ENCODE measurements at regions not wholly inside any gene's neighbourhood (a gene's known extent, or its start where the extent isn't known, plus 50 kb on each side); places are given as distances from the start of the nearest gene placed in this dataset.
A peak's percentile ranks its signal among the peaks of the same experiment; 100 is the strongest.

DNA sequence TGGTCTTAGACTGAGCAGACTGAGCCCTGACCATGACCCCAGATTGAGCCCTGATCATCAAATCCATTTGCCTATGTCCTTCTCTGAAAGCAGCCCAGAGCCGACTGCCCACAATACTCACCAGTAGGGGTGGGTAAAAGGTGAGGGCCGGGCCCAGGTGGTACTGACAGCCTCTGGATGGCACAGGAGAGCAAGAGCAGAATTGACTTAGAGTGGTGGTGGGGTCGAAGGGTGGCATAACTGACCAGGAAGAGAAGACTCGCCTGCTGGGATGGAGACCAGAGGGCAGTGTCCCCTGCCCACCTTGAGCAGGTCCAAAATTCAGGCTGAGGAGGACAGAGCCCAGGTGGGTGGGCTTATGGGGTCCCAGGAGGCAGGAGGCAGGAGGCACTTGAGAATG is 161.3 kb upstream of the POU3F1 start:
- Histone ChIP-seq H2AFZ (replicated peaks) (no peak overlapping the region), H3K27me3 (no peaks in the 10 kb centered on the region), H3F3A (ENCODE audit: low read depth) (no peaks in the 10 kb centered on the region), H3K4me1 (no peaks in the 10 kb centered on the region), H3K36me3 (no peaks in the 10 kb centered on the region), H3K9me3 (ENCODE audit: low read depth) (no peaks in the 10 kb centered on the region), H3K9ac (no peak overlapping the region), H3K27ac (no peak overlapping the region), H4K20me1 (ENCODE audit: low read depth) (no peaks in the 10 kb centered on the region), H3K4me2 (no peak overlapping the region), H3K79me2 (ENCODE audit: low read depth) (no peaks in the 10 kb centered on the region), H3K4me3 (no peak overlapping the region)
- H3K27me3 Mint-ChIP-seq (ENCODE audit: insufficient read depth, low read depth): peaks cover 10% of the 10 kb centered on the region
- peak overlapping the region; percentile 48 for H3K27ac Mint-ChIP-seq
- H3K4me3 Mint-ChIP-seq: no peak overlapping the region
- TF ChIP-seq EZH2phosphoT487 (IDR thresholded peaks at IDR 0.05) (no peak), EZH2 (IDR thresholded peaks at IDR 0.05) (no peak)
- TF ChIP-seq, protein P1, sequence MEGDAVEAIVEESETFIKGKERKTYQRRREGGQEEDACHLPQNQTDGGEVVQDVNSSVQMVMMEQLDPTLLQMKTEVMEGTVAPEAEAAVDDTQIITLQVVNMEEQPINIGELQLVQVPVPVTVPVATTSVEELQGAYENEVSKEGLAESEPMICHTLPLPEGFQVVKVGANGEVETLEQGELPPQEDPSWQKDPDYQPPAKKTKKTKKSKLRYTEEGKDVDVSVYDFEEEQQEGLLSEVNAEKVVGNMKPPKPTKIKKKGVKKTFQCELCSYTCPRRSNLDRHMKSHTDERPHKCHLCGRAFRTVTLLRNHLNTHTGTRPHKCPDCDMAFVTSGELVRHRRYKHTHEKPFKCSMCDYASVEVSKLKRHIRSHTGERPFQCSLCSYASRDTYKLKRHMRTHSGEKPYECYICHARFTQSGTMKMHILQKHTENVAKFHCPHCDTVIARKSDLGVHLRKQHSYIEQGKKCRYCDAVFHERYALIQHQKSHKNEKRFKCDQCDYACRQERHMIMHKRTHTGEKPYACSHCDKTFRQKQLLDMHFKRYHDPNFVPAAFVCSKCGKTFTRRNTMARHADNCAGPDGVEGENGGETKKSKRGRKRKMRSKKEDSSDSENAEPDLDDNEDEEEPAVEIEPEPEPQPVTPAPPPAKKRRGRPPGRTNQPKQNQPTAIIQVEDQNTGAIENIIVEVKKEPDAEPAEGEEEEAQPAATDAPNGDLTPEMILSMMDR (IDR thresholded peaks at IDR 0.05): no peak
- no peak for DNase-seq (ENCODE audit: low spot score)
- no peaks in the 10 kb centered on the region for H3K4me1 Mint-ChIP-seq
- H3K9me3 Mint-ChIP-seq: no peaks in the 10 kb centered on the region
- H3K36me3 Mint-ChIP-seq: no peaks in the 10 kb centered on the region

DNA sequence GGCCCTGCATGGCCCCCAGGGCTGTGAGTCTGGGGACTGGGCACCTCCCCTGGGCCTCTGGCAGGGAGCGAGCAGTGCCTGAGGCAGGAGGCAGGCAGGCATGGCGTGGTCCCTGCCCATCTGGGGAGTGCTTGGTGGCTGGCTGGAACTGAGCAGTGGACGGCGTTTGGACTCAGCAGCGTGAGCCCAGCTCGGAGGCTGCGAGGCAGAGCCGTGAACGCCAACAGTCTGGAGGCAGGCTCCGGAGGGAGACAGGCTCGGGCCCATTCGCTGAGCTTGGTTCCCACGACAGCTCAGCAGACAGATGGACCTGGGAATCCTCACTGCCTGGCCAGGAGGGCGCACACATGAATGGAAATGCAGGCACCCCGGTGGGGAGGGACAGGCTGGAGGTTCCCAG is 160.7 kb upstream of the POU3F1 start:
- Histone ChIP-seq H3K36me3 (no peaks in the 10 kb centered on the region), H3K79me2 (ENCODE audit: low read depth) (no peaks in the 10 kb centered on the region), H4K20me1 (ENCODE audit: low read depth) (no peaks in the 10 kb centered on the region), H2AFZ (replicated peaks) (no peak overlapping the region), H3K27ac (no peak overlapping the region), H3K9ac (no peak overlapping the region), H3K27me3 (no peaks in the 10 kb centered on the region), H3K4me3 (no peak overlapping the region), H3F3A (ENCODE audit: low read depth) (no peaks in the 10 kb centered on the region), H3K4me1 (no peaks in the 10 kb centered on the region), H3K9me3 (ENCODE audit: low read depth) (no peaks in the 10 kb centered on the region), H3K4me2 (no peak overlapping the region)
- Mint-ChIP-seq H3K36me3 (no peaks in the 10 kb centered on the region), H3K27me3 (ENCODE audit: insufficient read depth, low read depth) (peaks cover 8% of the 10 kb centered on the region), H3K4me3 (no peak overlapping the region), H3K4me1 (no peaks in the 10 kb centered on the region), H3K27ac (no peak overlapping the region), H3K9me3 (no peaks in the 10 kb centered on the region)
- no peak for TF ChIP-seq EZH2 (IDR thresholded peaks at IDR 0.05)
- no peak for TF ChIP-seq EZH2phosphoT487 (IDR thresholded peaks at IDR 0.05)
- TF ChIP-seq, protein P1 (IDR thresholded peaks at IDR 0.05): no peak
- no peak for DNase-seq (ENCODE audit: low spot score)

DNA sequence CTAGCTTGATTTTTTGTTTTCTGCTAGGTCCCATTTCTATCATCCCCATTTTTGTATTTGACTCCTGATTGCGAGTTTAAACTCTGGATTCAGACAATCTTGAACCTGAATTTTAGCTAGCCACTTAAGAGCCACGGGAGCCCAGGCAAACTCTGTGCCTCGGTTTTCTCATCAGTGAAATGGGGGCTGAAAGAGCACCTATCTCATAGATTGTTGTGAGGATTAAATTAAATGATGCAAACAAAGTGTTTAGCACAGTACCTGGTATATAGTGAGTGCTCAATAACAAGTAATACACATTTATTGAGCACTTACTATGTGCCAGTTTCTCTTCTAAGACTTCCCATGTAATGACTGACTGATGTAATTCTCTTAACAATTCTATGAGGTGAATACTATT is 158.1 kb upstream of the POU3F1 start:
- no peaks in the 10 kb centered on the region for H3K36me3 ChIP-seq
- no peaks in the 10 kb centered on the region for H3K9me3 ChIP-seq (ENCODE audit: low read depth)

More for the DNA sequence above, 158.1 kb upstream of the POU3F1 start:
- no peaks in the 10 kb centered on the region for H3K4me1 Mint-ChIP-seq
- H3K27ac ChIP-seq: no peak overlapping the region
- no peaks in the 10 kb centered on the region for H3K27me3 ChIP-seq
- H2AFZ ChIP-seq (replicated peaks): no peak overlapping the region
- no peak overlapping the region for H3K27ac Mint-ChIP-seq
- TF ChIP-seq, protein P1 (IDR thresholded peaks at IDR 0.05): no peak
- no peak for TF ChIP-seq EZH2phosphoT487 (IDR thresholded peaks at IDR 0.05)
- no peak for TF ChIP-seq EZH2 (IDR thresholded peaks at IDR 0.05)
- H3K9me3 Mint-ChIP-seq: peaks cover 3% of the 10 kb centered on the region
- no peak overlapping the region for H3K4me3 ChIP-seq
- H3K4me1 ChIP-seq: no peaks in the 10 kb centered on the region
- H3K4me3 Mint-ChIP-seq: no peak overlapping the region
- no peak overlapping the region for H3K9ac ChIP-seq
- no peak overlapping the region for H3K4me2 ChIP-seq
- H3K36me3 Mint-ChIP-seq: peaks cover 1% of the 10 kb centered on the region
- H3F3A ChIP-seq (ENCODE audit: low read depth): no peaks in the 10 kb centered on the region
- no peaks in the 10 kb centered on the region for H3K79me2 ChIP-seq (ENCODE audit: low read depth)
- no peak for DNase-seq (ENCODE audit: low spot score)
- H3K27me3 Mint-ChIP-seq (ENCODE audit: insufficient read depth, low read depth): peaks cover 8% of the 10 kb centered on the region
- no peaks in the 10 kb centered on the region for H4K20me1 ChIP-seq (ENCODE audit: low read depth)
